ENCODE measurements at regions not wholly inside any gene's neighbourhood (a gene's known extent, or its start where the extent isn't known, plus 50 kb on each side); places are given as distances from the start of the nearest gene placed in this dataset.

DNA sequence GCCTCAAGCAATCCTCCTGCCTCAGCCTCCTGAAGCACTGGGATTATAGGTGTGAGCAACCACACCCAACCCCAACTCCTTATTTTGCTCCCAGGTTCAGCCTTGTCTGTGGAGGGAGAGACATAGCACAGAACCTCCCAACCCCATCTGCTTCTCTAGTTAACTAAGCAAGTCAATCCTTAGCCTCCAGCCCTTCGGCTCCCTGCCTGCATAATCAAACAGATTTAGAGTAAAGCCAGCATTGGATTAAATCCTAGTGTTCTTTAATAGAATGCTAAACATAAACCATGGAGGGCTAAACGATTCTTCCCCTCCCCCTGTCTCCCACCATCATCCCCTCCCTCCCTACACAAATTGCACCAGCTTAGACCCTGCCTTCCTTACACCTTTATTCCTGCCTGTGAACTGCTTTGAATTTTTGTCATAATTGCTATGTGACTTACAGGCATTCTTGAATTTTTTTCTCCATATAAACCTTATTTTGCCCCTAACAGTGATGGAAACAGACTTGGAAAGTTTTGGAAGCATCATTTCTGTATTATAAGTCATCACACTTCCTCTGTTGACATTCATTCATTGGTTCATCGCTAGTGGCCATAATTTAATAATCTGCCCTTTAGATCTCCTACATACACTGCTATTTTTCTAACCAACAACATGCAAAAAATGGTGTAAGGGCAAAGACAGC lies 72.6 kb upstream of the TOMM7 start:
- TF ChIP-seq, protein P1, sequence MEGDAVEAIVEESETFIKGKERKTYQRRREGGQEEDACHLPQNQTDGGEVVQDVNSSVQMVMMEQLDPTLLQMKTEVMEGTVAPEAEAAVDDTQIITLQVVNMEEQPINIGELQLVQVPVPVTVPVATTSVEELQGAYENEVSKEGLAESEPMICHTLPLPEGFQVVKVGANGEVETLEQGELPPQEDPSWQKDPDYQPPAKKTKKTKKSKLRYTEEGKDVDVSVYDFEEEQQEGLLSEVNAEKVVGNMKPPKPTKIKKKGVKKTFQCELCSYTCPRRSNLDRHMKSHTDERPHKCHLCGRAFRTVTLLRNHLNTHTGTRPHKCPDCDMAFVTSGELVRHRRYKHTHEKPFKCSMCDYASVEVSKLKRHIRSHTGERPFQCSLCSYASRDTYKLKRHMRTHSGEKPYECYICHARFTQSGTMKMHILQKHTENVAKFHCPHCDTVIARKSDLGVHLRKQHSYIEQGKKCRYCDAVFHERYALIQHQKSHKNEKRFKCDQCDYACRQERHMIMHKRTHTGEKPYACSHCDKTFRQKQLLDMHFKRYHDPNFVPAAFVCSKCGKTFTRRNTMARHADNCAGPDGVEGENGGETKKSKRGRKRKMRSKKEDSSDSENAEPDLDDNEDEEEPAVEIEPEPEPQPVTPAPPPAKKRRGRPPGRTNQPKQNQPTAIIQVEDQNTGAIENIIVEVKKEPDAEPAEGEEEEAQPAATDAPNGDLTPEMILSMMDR (IDR thresholded peaks at IDR 0.05; ENCODE audit: borderline replicate concordance, control extremely low read depth, extremely low read depth, insufficient read depth, missing control alignments), result no peak
- in situ Hi-C loops (cut with MboI; ENCODE audit: low sequenced_read_pairs, unreplicated experiment), result no loop called here
- no peak for DNase-seq (ENCODE audit: low spot score)

DNA sequence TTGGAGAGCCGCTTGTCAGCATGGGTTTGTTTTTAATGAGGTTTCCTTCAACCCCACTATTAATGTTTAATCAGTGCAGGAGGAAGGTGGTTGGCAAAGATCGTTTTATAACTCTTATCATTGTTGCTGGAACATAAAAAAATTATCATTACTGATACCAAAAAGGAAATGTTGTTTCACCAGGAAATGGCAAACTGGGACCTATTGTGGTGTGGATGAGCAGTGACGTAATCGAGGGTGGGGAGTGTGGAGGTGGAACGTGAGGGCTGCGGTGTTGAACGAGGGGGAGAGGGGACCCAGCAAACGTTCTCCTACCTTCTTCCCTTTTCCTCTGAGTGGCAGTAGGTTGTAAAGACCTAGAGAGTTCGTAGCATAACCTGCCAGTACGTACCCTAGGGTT lies 71.9 kb upstream of the TOMM7 start:
- in situ Hi-C loops (cut with MboI; ENCODE audit: low sequenced_read_pairs, unreplicated experiment), result no loop called here

DNA sequence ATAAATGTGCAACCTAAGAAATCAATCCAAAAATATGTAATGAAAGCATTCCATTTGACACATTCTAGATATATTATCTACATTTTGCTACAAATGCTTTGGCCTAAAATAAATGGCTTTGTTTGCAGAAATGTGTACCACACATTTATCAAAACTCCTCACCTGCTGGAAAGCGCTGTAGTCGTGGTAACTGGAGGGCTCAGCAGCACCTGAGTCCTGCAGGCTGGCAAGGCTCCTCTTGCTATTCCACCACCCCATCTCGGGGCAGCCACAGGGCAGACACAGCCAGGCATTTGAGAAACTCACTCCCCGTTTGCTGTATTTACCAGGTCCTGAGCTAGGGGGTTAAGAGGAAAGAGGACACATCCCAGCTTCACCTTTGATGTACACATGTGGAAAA lies 68.1 kb upstream of the TOMM7 start:
- TF ChIP-seq, protein P1 (IDR thresholded peaks at IDR 0.05; ENCODE audit: borderline replicate concordance, control extremely low read depth, extremely low read depth, insufficient read depth, missing control alignments), result no peak
- DNase-seq (ENCODE audit: low spot score), result no peak
- in situ Hi-C loops (cut with MboI; ENCODE audit: low sequenced_read_pairs, unreplicated experiment), result no loop called here

More for the DNA sequence above, 71.9 kb upstream of the TOMM7 start:
- TF ChIP-seq, protein P1 (IDR thresholded peaks at IDR 0.05; ENCODE audit: borderline replicate concordance, control extremely low read depth, extremely low read depth, insufficient read depth, missing control alignments), result no peak
- DNase-seq (ENCODE audit: low spot score), result no peak

GRCh38 chr7:22885797-22886261 lies 63.2 kb upstream of the TOMM7 start:
- DNase-seq (ENCODE audit: low spot score), result peak; percentile 71
- in situ Hi-C loops (cut with MboI; ENCODE audit: low sequenced_read_pairs, unreplicated experiment), result no loop called here
- TF ChIP-seq, protein P1 (IDR thresholded peaks at IDR 0.05; ENCODE audit: borderline replicate concordance, control extremely low read depth, extremely low read depth, insufficient read depth, missing control alignments), result no peak

DNA sequence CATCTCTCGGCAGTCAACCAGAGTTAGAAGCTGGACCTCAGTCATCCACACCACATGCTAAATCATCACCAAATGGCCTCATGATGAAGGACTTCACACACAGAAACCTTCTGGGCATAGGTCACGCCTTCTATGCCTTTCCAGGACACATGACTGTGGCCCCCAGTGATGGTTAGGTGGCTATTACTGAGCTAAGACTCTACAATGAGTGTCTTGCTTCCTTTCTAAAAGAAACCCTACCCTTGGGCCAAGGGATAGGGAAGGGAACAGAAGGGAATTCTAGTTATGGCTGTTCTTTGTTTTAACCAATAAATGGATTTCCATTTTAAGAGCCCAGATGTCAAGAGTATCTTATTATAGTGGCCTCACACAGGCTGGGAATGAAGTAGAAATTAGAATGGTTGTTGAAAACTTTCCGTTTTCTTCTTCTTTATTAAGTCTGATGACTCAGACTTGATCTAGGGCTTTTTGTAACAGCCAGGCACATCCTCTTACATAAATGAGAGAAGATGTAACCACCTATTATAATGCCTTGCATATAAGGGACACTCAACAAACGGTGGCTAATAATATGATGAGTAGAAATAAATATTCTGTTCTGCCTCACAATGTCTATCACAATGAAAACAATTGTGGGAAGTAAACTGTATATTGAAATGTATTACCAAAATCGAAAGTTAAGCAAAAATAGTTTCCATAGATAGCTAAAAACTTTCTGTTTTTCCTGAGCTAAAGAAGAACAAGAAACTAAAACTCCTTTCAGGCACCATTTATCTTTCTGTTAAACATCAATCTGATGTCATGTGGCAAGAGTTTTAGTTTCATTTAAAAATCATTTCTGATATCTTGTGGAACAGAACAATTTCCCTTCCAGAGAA lies 62.5 kb upstream of the TOMM7 start:
- in situ Hi-C loops (cut with MboI; ENCODE audit: low sequenced_read_pairs, unreplicated experiment), result no loop called here

GRCh38 chr7:22882106-22882505 lies 59.5 kb upstream of the TOMM7 start:
- in situ Hi-C loops (cut with MboI; ENCODE audit: low sequenced_read_pairs, unreplicated experiment), result no loop called here
- TF ChIP-seq, protein P1 (IDR thresholded peaks at IDR 0.05; ENCODE audit: borderline replicate concordance, control extremely low read depth, extremely low read depth, insufficient read depth, missing control alignments), result no peak
- no peak for DNase-seq (ENCODE audit: low spot score)

More for the DNA sequence above, 62.5 kb upstream of the TOMM7 start:
- peak; percentile 40 for DNase-seq (ENCODE audit: low spot score)
- TF ChIP-seq, protein P1 (IDR thresholded peaks at IDR 0.05; ENCODE audit: borderline replicate concordance, control extremely low read depth, extremely low read depth, insufficient read depth, missing control alignments), result no peak

Data from GM13976 (cell line).